ENCODE measurements at regions not wholly inside any gene's neighbourhood (a gene's known extent, or its start where the extent isn't known, plus 50 kb on each side); places are given as distances from the start of the nearest gene placed in this dataset.

DNA sequence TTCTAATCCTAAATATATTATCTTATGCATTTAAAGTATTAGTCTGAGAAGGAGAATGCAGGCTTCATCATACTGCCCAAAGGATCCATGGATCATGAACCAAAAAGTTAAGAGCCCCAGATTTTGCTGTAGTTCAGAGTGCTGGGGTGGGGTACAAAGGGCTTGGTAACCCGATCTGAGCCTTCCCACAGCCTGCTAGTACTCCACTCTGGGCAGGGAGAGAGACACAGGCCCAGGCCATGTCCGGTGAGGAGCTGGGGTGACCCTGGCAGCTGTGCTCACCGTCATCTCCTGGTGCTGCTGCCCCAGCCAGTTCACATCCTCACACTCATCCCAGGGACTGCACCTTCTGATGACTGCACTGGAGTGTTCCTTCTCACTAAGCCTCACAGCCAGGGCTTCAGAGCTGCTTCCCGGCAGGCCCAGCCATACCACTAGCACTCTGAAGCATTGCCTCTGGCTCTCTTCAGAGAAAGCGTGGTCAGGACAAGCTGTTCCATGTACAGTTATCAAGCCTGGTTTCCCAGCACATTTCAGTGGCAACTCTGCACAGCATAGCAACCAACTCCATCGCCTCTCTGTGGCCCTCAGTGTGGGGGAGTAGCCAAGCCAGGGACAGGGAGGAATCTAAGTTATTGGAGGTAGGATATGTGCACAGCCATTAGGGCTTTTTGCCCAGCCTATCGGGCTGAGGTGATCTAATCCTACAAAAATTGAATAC lies 189.0 kb upstream of the CTAGE1 start:
- TF ChIP-seq, protein P1, sequence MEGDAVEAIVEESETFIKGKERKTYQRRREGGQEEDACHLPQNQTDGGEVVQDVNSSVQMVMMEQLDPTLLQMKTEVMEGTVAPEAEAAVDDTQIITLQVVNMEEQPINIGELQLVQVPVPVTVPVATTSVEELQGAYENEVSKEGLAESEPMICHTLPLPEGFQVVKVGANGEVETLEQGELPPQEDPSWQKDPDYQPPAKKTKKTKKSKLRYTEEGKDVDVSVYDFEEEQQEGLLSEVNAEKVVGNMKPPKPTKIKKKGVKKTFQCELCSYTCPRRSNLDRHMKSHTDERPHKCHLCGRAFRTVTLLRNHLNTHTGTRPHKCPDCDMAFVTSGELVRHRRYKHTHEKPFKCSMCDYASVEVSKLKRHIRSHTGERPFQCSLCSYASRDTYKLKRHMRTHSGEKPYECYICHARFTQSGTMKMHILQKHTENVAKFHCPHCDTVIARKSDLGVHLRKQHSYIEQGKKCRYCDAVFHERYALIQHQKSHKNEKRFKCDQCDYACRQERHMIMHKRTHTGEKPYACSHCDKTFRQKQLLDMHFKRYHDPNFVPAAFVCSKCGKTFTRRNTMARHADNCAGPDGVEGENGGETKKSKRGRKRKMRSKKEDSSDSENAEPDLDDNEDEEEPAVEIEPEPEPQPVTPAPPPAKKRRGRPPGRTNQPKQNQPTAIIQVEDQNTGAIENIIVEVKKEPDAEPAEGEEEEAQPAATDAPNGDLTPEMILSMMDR (IDR thresholded peaks at IDR 0.05), result no peak
- TF ChIP-seq EP300 (IDR thresholded peaks at IDR 0.05), result no peak

Measured in suprapubic skin (tissue), 3 donors.